Keratinocyte (primary cell): ENCODE measurements at regions not wholly inside any gene's neighbourhood (a gene's known extent, or its start where the extent isn't known, plus 50 kb on each side); places are given as distances from the start of the nearest gene placed in this dataset.

Source experiments
- DNase-seq: peaks from one replicate; pipeline ENCODE4 v3.0.0-alpha.2; 2011; ENCODE audit warnings: low read depth, missing footprints, low spot score
- FAIRE-seq: peaks from 2 replicates; lab custom pipeline; 2011; peaks lifted over from hg19 to GRCh38; lab: Jason Lieb, UNC
- H2AFZ ChIP-seq: 2 replicates; pipeline ENCODE4 v1.6.0; 2012; ENCODE audit warnings: low read length, control low read depth, inconsistent platforms; ENCODE audit not compliant: control insufficient read depth
- H3K27ac ChIP-seq: 2 replicates; pipeline ENCODE4 v1.5.1; 2011; ENCODE audit warnings: low read length; ENCODE audit not compliant: control insufficient read depth, insufficient read depth
- H3K27me3 ChIP-seq: 3 replicates; pipeline ENCODE4 v1.6.0; 2011; ENCODE audit warnings: low read length; ENCODE audit not compliant: control insufficient read depth, insufficient read depth; ENCODE audit errors: extremely low read depth
- H3K36me3 ChIP-seq, 2 experiments: 2 replicates in 1 of 2; 3 replicates in 1 of 2; pipeline ENCODE4 v1.5.1; 2011; ENCODE audit warnings: low read length in 2 of 2, mild to moderate bottlenecking in 1 of 2; ENCODE audit not compliant: control insufficient read depth in 2 of 2, insufficient read depth in 2 of 2; ENCODE audit errors: extremely low read depth in 1 of 2
- H3K4me1 ChIP-seq: 3 replicates; pipeline ENCODE4 v1.5.1; 2011; ENCODE audit warnings: low read length; ENCODE audit not compliant: control insufficient read depth, insufficient read depth; ENCODE audit errors: extremely low read depth
- H3K4me2 ChIP-seq: 3 replicates; pipeline ENCODE4 v1.6.0; 2011; ENCODE audit warnings: low read depth, low read length; ENCODE audit not compliant: control insufficient read depth, insufficient read depth; ENCODE audit errors: extremely low read depth
- H3K4me3 ChIP-seq, 3 experiments: fragments of 200-600 bp in 1 of 3; sonication (generic) in 1 of 3; 2 replicates in 2 of 3; 3 replicates in 1 of 3; pipeline ENCODE4 v1.5.1; 2011 to 2016; ENCODE audit warnings: low read length in 3 of 3, mild to moderate bottlenecking in 3 of 3, control low read depth in 2 of 3, inconsistent platforms in 1 of 3, low read depth in 1 of 3, mixed read lengths in 1 of 3, mixed run types in 1 of 3, moderate library complexity in 1 of 3; ENCODE audit not compliant: control insufficient read depth in 2 of 3, insufficient read depth in 2 of 3; ENCODE audit errors: extremely low read depth in 1 of 3
- H3K79me2 ChIP-seq: 2 replicates; pipeline ENCODE4 v1.6.0; 2012; ENCODE audit warnings: low read length; ENCODE audit not compliant: control insufficient read depth, insufficient read depth
- H3K9ac ChIP-seq: 3 replicates; pipeline ENCODE4 v1.6.0; 2011; ENCODE audit warnings: low read length; ENCODE audit not compliant: control insufficient read depth, insufficient read depth; ENCODE audit errors: extremely low read depth
- H3K9me1 ChIP-seq: 3 replicates; pipeline ENCODE4 v1.6.0; 2011; ENCODE audit warnings: low read length; ENCODE audit not compliant: control insufficient read depth, insufficient read depth; ENCODE audit errors: extremely low read depth
- H3K9me3 ChIP-seq: 2 replicates; pipeline ENCODE4 v1.5.1; 2012; ENCODE audit warnings: low read depth, low read length; ENCODE audit not compliant: control insufficient read depth
- H4K20me1 ChIP-seq: 3 replicates; pipeline ENCODE4 v1.6.0; 2011; ENCODE audit warnings: low read length; ENCODE audit not compliant: control insufficient read depth, insufficient read depth; ENCODE audit errors: extremely low read depth
- EZH2 ChIP-seq: IDR thresholded peaks from one replicate; pipeline ENCODE4 v1.6.1; 2012; ENCODE audit warnings: inconsistent platforms, mild to moderate bottlenecking, low read length, moderate library complexity
- dilution Hi-C: fragments of 300-500 bp; cut with MboI; formaldehyde crosslinking; loops from one replicate; pipeline ENCODE4 v1.7.0; 2020; ENCODE audit warnings: low sequenced_read_pairs; ENCODE audit not compliant: extremely low pct_ligation_motif_present
- TF ChIP-seq, protein P1 (sequence below), 3 experiments: IDR thresholded peaks in 1 of 3; conservative IDR thresholded peaks in 1 of 3; optimal IDR thresholded peaks in 1 of 3; 2 replicates in 2 of 3; 3 replicates in 1 of 3; pipeline versions ENCODE3 to v1.5.1; 2011; ENCODE audit warnings: low read length in 3 of 3, mild to moderate bottlenecking in 3 of 3, moderate library complexity in 2 of 3, control low read depth in 1 of 3, inconsistent platforms in 1 of 3; ENCODE audit not compliant: insufficient read depth in 2 of 3; ENCODE audit errors: extremely low read depth in 1 of 3

- H3K27ac ChIP-seq: no peak overlapping the region
- no peak overlapping the region for H2AFZ ChIP-seq
- no peak overlapping the region for H3K4me3 ChIP-seq
- H3K4me1 ChIP-seq: peaks cover 5% of the 10 kb centered on the region
- H3K9me1 ChIP-seq: no peaks in the 10 kb centered on the region
- H3K36me3 ChIP-seq: no peaks in the 10 kb centered on the region
- no peaks in the 10 kb centered on the region for H3K27me3 ChIP-seq
- peak; percentile 74 for FAIRE-seq
- no peak overlapping the region for H3K9ac ChIP-seq
- no peaks in the 10 kb centered on the region for H4K20me1 ChIP-seq
- no peak for DNase-seq
- H3K79me2 ChIP-seq: no peaks in the 10 kb centered on the region
- H3K9me3 ChIP-seq: no peaks in the 10 kb centered on the region
- H3K4me2 ChIP-seq: no peak overlapping the region
- dilution Hi-C loops: no loop called here
- TF ChIP-seq, protein P1, sequence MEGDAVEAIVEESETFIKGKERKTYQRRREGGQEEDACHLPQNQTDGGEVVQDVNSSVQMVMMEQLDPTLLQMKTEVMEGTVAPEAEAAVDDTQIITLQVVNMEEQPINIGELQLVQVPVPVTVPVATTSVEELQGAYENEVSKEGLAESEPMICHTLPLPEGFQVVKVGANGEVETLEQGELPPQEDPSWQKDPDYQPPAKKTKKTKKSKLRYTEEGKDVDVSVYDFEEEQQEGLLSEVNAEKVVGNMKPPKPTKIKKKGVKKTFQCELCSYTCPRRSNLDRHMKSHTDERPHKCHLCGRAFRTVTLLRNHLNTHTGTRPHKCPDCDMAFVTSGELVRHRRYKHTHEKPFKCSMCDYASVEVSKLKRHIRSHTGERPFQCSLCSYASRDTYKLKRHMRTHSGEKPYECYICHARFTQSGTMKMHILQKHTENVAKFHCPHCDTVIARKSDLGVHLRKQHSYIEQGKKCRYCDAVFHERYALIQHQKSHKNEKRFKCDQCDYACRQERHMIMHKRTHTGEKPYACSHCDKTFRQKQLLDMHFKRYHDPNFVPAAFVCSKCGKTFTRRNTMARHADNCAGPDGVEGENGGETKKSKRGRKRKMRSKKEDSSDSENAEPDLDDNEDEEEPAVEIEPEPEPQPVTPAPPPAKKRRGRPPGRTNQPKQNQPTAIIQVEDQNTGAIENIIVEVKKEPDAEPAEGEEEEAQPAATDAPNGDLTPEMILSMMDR (optimal IDR thresholded peaks at IDR 0.05 in 1 of 3, IDR thresholded peaks at IDR 0.05 in 1 of 3, conservative IDR thresholded peaks at IDR 0.05 in 1 of 3; ENCODE audit: extremely low read depth in 1 of 3, insufficient read depth in 2 of 3, low read length in 3 of 3): no peak
- TF ChIP-seq EZH2: no peak
These were observed 146.4 kb downstream of the CCER1 start for GRCh38 chr12:90808568-90808967.

DNA sequence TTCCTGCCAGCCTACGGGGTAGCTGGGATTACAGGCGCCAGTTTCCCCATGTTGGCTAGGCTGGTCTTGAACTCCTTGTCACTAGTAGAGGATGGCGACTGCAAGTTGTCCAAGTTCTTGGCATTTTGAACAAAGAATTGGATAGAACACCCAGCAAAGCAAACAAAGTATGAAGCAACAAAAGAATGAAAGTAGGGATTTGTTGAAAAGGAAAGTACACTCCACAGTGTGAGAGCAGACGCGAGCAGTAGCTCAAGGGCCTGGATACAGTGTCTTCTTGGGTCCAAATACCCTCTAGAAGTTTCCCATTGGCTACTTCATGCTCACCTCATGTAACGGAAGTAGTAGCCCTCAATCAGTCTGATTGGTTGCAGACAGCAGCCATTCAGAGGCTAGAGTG is 152.2 kb downstream of the CCER1 start:
- dilution Hi-C loops: no loop called here
- Histone ChIP-seq H4K20me1 (no peaks in the 10 kb centered on the region), H3K4me2 (no peak overlapping the region), H3K36me3 (no peaks in the 10 kb centered on the region), H3K9me3 (no peaks in the 10 kb centered on the region), H3K79me2 (no peaks in the 10 kb centered on the region), H3K9ac (no peak overlapping the region), H3K27me3 (no peaks in the 10 kb centered on the region), H2AFZ (no peak overlapping the region), H3K4me3 (no peak overlapping the region), H3K4me1 (peaks cover 7% of the 10 kb centered on the region), H3K27ac (no peak overlapping the region), H3K9me1 (no peaks in the 10 kb centered on the region)
- TF ChIP-seq, protein P1 (optimal IDR thresholded peaks at IDR 0.05 in 1 of 3, IDR thresholded peaks at IDR 0.05 in 1 of 3, conservative IDR thresholded peaks at IDR 0.05 in 1 of 3; ENCODE audit: extremely low read depth in 1 of 3, insufficient read depth in 2 of 3, low read length in 3 of 3): no peak
- no peak for TF ChIP-seq EZH2
- no peak for DNase-seq
- FAIRE-seq: no peak
